Astrocyte of the spinal cord (primary cell): ENCODE measurements at regions not wholly inside any gene's neighbourhood (a gene's known extent, or its start where the extent isn't known, plus 50 kb on each side); places are given as distances from the start of the nearest gene placed in this dataset.
"Not testable (repeated sequence)": the region's sequence is repeated elsewhere in the genome, so short reads cannot be mapped to it uniquely, and the experiment has no call there.

ENCODE experiments used
- DNase-seq: peaks from one replicate; pipeline ENCODE4 v3.0.0; 2011; ENCODE audit warnings: low read depth, low spot score
- H3K4me3 ChIP-seq: 2 replicates; pipeline ENCODE4 v1.5.1; 2011; ENCODE audit warnings: low read depth, mild to moderate bottlenecking, low read length, moderate library complexity
- CTCF ChIP-seq: IDR thresholded peaks from 2 replicates; pipeline ENCODE4 v1.5.1; 2012; ENCODE audit warnings: low read depth, mild to moderate bottlenecking, low read length, inconsistent platforms
- in situ Hi-C: cut with HindIII; loops from 2 replicates; pipeline ENCODE4 v1.10.0; 2017; ENCODE audit warnings: low sequenced_read_pairs

- H3K4me3 ChIP-seq: no peak overlapping the region
- no peak for TF ChIP-seq CTCF
- in situ Hi-C loops: no loop called here
- no peak for DNase-seq
Measured at GRCh38 chr14:105700622-105701288, 174.4 kb downstream of the TMEM121 start.

GRCh38 chr14:105701456-105702274, 175.3 kb downstream of the TMEM121 start:
- in situ Hi-C loops: no loop called here
- DNase-seq: no peak
- TF ChIP-seq CTCF: no peak
- no peak overlapping the region for H3K4me3 ChIP-seq

- DNase-seq: no peak
- in situ Hi-C loops: no loop called here
- no peak overlapping the region for H3K4me3 ChIP-seq
- TF ChIP-seq CTCF: no peak
Measured at GRCh38 chr14:105702275-105702817, 176.0 kb downstream of the TMEM121 start.

- H3K4me3 ChIP-seq, in situ Hi-C loops, DNase-seq: not testable (repeated sequence)
Measured at GRCh38 chr14:105703044-105703665, 176.8 kb downstream of the TMEM121 start.

- H3K4me3 ChIP-seq, in situ Hi-C loops, DNase-seq: not testable (repeated sequence)
Measured at GRCh38 chr14:105704091-105704490, 177.7 kb downstream of the TMEM121 start.

GRCh38 chr14:105704492-105704891, 178.1 kb downstream of the TMEM121 start:
- DNase-seq, in situ Hi-C loops, H3K4me3 ChIP-seq: not testable (repeated sequence)

- DNase-seq, H3K4me3 ChIP-seq, in situ Hi-C loops: not testable (repeated sequence)
Measured at GRCh38 chr14:105705512-105705861, 179.1 kb downstream of the TMEM121 start.

GRCh38 chr14:105705862-105706700, 179.7 kb downstream of the TMEM121 start:
- DNase-seq, in situ Hi-C loops, H3K4me3 ChIP-seq: not testable (repeated sequence)

- in situ Hi-C loops, DNase-seq, H3K4me3 ChIP-seq: not testable (repeated sequence)
Measured at GRCh38 chr14:105706701-105707019, 180.3 kb downstream of the TMEM121 start.

GRCh38 chr14:105707099-105707498, 180.7 kb downstream of the TMEM121 start:
- H3K4me3 ChIP-seq, DNase-seq, in situ Hi-C loops: not testable (repeated sequence)

- in situ Hi-C loops, DNase-seq, H3K4me3 ChIP-seq: not testable (repeated sequence)
Measured at GRCh38 chr14:105707723-105708151, 181.4 kb downstream of the TMEM121 start.

GRCh38 chr14:105708251-105709134, 182.1 kb downstream of the TMEM121 start:
- DNase-seq, H3K4me3 ChIP-seq, in situ Hi-C loops: not testable (repeated sequence)
